ENCODE measurements at regions not wholly inside any gene's neighbourhood (a gene's known extent, or its start where the extent isn't known, plus 50 kb on each side); places are given as distances from the start of the nearest gene placed in this dataset.
"Not testable (repeated sequence)": the region's sequence is repeated elsewhere in the genome, so short reads cannot be mapped to it uniquely, and the experiment has no call there.

DNA sequence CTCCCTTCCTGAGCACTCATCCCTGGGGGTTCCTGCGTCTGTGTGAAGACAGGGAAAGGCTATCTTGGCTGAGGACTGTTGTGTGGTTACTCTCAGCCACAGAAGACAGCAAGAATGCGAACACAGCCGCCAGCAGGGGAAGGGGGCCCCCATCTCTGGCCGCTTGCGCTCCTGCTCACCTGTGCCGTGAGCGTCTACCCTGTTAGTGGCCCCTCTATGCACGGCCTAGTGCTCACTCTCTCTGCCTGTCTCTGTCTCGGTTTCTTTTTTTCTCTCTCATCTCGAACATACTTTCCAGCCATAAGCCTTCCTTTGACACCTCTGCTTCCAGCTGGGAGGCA lies 206.7 kb upstream of the APCDD1 start:
- no peak for DNase-seq (ENCODE audit: low spot score)

DNA sequence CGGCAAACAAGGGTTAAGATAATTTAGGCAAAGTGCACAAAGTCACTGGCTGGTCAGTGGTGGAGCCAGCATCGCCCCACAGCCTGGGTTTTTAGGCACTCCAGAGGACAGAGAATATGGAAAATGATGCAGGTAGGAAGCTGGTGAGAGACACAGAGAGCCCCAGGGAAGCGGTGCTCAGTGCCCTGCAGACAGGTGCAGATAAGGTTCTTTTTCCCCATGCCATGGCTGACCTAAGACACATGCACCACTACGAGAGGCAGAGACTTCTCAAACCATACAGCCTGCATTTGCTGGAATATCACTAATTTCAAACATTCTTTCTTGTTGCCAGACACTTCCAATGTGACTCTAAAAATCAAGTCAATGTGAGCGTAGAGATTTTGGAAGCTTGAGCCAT lies 205.7 kb upstream of the APCDD1 start:
- DNase-seq (ENCODE audit: low spot score), result no peak

DNA sequence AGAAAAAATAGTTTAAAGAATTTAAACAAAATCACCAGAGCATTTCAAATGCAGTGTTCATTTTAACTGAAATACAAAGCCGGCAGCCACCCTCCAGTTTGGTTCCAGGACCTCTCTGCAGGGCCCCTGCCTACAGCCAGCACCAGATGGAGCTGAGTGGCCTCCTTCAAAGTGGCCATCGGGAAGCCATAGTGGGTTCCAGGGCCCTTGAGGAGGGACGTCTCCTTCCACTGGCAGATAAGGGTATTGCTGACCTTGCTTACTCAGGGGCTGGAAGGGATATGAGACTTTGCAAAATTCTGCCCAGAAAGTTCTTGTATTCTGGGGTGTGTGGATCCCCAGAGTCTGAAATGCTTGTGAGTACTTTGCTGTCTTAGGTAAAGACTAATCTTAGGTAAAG lies 205.2 kb upstream of the APCDD1 start:
- no peak for DNase-seq (ENCODE audit: low spot score)

DNA sequence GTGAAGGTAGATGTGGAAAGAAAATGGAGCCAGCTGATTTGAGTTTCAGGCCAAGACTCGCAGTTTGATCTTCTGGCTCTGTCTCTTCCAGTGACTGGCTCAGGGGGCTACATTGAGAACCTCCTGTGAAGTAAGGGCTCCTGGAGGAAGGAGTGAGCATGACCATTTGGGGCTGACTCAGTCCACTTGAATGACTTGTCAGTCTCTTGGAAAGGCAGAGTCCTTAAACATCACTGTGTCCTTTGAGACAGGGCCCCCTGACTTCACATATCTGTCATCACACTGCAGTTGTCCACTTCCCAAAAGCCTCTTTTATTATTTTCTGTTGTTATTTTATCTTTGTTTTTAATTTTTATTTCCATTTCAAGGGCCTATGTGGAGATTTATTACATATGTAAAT lies 204.6 kb upstream of the APCDD1 start:
- no peak for DNase-seq (ENCODE audit: low spot score)

DNA sequence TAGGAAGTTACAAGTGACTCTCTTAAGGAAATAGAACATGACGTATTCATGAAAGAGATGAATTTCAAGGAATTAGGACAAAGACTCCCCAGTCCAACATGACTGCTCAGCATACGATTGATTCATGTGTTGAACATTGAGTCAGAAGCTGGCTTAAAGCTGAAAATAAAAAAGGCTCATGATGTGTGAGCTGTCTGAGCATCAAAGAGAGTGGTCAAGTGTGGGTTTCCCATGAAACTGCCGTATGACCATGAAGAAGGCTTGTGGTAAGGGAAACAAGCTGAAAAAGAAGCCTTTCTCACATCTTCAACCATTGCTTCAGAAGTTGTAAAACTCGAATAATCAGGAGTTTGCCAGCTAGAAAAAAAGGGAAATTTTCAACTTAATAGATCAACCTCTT lies 201.9 kb upstream of the APCDD1 start:
- no peak for DNase-seq (ENCODE audit: low spot score)

DNA sequence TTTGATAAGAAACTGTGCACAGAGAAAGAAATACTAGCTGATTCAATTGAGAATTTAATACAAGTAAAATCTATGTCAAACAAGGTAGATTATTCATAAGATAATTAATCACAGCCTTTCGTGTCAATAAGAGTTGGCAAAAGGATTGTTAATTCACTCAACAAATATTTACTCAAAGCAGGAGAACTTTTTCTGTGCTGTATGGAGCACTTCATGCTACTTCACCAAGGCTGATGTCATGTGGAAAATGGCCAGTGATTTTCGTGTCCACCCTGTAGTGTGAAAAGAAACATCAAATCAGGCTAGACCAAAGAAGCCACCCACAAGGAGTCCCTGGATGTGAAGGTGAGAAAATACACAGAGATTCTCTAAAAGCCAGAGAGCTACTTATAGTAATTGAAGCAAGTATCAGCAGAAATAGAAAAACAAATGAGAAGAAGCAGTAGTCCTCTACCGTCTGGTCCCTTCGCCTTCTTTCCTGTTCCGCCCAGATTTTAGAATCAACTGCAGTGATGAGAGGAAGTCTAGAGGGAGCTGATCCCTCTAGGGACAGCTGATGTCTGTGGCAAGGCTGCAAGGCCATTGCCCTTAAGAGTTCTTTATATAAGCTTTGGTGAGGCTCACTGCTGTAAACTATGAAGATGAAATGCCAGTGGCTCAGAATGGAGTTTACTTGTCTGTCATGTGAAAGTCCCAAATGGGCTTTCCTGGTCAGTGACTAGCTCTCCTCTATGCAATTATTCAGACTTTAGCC lies 201.3 kb upstream of the APCDD1 start:
- DNase-seq (ENCODE audit: low spot score), result no peak

DNA sequence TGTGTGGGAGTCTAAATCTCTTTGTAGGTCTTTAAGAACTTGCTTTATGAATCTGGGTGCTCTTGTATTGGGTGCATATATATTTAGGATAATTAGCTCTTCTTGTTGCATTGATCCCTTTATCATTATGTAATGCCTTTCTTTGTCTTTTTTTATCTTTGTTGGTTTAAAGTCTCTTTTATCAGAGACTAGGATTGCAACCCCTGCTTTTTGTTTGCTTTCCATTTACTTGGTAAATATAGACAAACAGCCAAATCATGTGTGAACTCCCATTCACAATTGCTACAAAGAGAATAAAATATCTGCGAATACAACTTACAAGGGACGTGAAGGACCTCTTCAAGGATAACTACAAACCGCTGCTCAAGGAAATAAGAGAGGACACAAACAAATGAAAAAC lies 198.2 kb upstream of the APCDD1 start:
- DNase-seq (ENCODE audit: low spot score), result not testable (repeated sequence)

DNA sequence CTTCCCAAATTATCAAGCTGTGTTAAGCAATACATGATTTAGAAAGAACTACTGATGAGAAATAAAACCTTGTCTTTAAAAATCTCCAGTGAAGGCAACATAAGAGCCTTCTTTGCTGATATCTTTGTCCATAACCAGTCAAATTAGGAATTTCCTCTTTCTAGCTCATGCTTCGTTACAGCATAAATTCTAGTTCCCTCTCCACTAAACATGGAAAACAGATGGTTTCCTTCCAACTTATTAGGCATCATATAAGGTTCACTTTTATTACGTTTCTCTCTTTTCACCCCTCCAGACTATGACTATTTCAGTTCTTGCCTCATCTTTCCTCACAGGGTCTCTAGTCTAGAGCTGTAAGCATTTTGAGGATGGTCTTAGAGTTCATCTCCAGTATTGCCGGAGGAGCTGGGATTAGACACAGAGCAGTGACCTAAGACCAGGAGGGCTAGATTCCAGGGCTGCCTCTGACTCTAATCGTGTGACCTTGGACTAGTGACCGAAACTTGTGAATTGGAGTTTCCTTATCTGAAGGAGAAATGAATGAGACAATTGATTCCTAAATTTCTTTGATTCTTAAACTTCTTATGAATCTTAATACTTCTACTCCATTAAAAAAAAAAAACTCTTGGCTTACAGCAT lies 195.5 kb upstream of the APCDD1 start:
- no peak for DNase-seq (ENCODE audit: low spot score)

DNA sequence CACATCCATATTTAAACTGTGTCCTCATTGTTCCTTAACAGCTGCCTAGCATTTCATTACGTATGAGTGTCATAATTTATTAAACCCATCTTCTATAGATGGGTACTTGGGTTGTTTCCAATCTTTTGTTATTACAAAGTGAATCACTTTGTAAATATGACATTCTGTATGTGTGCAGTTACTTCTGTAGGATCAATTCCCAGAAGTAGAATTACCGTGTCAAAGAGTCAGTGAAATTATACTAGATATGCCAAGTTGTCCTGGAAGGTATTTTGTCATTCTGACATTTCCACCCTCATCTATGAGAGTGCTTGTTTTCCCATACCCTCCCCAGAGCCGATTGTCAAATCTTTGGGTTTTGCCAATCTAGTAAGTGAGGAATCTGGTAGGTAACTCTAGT lies 194.5 kb upstream of the APCDD1 start:
- DNase-seq (ENCODE audit: low spot score), result no peak

DNA sequence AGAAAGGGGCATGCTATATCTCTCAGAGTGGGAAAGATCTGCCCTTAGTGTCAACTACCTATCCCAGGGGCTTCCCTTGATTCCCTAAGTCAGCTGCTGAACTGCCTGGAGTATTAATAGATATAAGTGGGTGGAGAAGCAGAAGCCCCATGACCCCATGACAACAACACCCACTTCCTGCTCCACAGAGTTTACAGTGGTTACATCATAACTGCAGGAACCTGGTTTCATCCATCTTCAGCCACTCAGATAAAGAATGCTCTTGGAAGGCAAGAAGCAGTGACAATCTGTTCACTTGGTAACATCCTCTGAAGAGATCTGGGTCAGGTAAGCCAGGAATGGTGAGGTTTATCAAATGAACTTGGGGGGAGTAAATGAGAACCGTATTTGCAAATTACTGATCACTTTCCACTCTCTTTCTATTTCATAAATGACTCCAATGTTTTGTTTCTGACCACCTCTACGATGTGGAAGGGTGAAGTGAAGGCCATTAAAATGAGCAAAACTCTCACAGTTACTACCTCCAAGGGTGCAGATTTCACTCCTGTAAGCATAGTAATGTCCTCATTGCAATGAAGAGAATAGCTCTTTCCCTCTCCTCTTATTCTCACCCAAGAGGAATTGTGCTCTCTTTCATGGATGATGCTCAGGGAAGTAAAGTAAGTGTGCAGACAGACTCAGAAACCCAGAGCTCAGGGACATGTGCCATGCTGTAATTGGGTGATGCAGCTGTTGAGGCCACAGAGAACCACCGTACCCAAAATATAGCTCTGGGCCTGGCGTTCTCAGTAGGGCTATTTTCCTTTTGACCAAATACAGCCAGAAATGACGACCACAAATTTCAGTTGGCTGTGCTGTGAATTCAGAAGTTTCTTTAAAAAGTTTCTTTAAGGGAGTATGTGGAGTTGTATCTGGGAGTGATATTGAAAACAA lies 192.8 kb upstream of the APCDD1 start:
- no peak for DNase-seq (ENCODE audit: low spot score)

DNA sequence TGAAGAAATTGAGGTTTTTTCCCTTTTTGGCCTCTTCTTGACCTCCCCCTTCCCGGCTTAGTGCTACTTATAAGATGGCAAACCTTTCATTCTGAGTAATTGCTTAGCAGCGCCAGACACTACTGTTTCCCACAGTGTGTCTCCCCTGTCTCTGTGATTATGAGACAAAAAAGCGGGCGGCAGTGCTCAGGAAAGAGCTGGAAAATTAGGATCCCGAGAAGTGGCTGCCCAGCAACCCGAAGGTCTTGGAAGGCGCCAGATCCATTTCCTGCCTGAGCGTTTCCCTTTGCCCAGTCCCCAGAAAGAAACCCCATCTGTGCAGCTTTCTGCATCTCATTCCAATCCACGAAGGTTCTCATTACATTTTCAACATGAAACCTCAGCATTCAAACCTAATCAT lies 191.9 kb upstream of the APCDD1 start:
- no peak for DNase-seq (ENCODE audit: low spot score)

DNA sequence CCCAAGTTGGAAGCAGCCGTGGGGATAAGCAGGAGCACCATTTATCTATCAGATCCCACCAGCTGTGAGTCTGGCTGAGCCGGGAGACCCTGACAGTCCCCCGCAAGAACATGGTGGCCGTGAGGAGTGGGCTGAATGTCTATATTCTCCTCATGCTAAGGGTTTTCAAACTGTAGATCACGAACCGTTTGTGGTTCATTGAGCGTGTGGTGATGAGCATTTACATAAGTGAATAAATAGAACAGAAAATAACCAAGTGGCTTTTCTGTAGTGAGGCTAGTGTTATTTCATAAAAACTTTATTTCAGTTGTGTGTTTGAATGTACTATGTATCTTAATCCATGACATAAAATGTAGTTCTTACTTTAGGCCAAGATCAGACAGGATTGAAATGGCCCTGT lies 190.2 kb upstream of the APCDD1 start:
- DNase-seq (ENCODE audit: low spot score), result no peak

DNA sequence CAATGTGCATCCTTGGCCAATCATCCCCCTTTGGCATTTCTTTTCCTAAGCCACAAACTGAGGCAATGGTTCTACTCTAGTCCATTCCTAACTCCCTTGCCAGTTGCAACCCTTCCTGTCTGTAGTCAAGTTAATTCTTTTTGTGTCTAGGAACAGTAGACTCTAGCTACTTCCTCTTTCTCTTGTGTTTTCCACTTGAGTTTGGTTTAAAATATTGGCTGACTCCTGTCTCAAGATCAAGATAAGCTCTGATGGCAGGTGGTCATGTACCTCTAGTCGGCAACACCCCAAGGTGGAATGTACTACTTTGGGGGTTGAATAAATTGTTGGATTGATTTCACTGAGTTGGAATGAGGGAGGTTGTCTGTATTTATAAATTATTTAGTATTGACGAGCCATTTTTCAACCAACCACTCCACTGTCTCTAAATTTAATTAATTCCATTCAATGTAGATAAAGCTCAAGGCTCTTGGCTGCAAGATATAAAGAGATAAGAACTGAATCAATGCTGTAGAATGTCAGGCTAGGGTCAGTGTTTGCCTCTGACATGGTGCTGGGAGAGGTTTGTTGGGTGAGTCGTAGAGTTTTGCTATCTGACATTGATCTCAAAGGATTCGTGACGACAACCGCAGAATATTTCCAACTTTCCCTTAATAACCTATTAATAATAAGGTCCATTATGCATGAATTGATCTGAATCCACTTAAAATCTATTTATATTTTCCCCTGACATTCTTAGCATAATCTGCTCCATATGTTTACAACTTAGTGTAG lies 188.7 kb upstream of the APCDD1 start:
- no peak for DNase-seq (ENCODE audit: low spot score)

DNA sequence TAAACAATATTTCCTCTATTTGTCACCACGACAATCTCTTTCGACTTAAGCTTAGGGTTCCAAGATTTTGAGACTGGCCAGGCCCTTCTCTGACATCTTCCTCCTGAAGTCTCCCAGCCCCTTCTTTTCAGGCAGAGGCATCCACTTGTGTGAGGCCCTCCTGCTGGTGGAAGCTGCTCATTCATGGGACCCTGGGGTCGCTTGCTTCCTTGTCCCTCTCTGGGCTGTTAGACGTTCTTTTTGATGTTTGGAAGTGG lies 188.2 kb upstream of the APCDD1 start:
- DNase-seq (ENCODE audit: low spot score), result no peak

DNA sequence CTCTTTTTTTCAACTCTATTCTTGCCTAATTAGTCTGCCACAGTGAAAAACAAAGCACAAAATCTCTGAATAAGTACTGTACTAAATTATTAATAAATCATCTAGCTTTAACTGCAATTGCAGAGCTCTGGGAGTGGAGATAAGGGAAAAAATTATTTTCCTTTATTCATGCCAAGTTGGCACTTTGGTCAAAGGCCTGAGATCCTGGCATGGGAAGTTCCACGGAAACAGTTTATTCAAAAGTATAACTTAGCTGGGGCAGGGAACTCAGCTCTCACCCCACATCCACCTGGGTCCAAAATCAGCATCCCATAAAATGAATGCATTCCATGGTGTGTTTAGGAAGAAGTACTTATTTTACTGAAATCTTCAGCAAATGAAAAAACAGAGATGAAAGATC lies 185.2 kb upstream of the APCDD1 start:
- DNase-seq (ENCODE audit: low spot score), result no peak

DNA sequence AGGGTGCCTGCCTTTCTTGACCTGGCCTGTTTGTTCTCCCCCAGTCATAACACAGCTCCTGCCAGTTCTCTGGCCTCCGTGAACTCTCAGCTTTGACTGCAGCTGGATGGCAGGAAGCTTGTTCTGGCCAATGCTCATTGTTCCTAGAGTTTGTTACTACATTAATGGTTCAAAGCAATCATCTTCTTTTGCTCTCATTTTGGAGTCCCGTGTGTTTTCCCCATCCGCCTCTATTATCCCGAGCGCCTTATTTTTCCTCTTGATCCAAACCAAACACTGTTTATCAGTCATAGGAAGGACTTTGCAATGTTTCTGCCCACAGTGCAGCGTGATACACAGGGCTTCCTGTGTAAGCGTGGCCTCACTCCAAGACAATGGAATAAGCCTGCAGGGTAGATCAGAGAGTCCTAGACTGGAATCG lies 184.3 kb upstream of the APCDD1 start:
- no peak for DNase-seq (ENCODE audit: low spot score)

DNA sequence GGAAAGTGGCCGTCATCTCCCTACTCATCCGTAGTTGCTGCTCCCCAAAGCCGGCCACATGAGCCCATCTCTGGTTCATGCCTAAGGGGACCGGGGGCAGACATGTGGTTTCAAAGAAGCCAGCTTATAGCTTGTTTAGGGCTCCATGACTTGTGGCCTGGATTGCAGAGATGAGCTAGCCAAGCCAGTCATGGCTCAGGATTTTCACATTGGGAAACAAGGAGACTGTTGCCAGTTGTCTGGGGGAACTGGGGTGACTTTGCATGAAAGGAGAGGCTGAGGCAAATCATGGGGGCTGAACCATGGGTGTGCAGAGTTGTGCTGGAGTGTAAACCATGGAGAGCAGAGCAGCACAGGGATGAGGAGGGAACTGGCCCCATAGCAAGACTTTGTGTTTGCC lies 183.0 kb upstream of the APCDD1 start:
- no peak for DNase-seq (ENCODE audit: low spot score)

DNA sequence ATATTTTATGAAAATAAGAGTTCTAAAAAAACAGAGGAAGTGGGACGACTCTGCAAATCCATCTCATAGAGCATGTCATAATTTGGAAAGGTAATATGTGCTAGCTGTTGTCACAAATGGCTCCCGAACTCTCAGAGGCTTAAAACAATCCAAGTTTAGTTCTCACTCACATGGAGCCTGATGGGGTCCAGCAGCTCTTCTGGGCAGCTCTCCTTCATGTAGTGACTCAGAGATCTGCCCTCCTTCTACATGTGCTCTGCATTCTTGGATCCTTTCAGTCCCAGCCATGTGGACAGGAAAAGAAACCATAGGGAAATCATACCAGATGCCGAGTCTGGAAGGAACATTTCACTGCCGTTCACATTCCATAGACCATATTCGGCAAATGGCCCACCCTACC lies 180.1 kb upstream of the APCDD1 start:
- no peak for DNase-seq (ENCODE audit: low spot score)

DNA sequence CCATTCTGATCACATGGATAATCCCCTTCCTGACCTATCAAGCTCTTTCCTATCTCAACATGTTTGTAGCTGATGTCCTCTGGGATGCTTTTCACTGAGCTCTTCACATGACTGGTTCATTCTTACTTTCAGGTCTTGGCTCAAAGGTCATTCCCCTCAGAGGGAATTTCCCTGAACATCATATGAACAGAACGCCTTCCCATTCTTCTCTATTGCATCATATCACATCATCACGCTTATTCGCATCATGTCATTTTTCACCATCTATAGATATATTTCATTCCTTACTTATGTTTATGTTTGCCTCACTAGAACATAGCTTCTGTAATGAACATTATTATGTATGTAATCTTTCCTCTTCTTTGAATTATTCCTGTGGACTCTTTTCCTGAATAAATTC lies 178.9 kb upstream of the APCDD1 start:
- DNase-seq (ENCODE audit: low spot score), result no peak

DNA sequence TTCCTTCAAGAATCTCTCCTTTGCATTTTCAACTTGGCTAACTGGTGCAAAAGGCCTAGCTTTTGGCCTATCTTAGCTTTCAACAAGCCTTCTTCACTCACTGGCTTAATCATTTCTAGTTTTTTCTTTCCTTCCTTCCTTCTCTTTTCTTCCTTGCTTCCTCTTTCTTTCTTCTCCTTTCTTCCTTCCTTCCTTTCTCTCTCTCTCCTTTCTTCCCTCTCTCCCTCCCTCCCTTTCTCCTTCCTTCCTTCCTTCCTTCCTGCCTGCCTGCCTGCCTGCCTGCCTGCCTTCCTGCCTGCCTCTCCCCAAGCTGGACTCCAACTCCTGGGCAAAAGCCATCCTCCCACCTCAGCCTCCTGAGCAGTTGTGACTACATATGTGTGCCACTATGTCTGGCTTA lies 176.2 kb upstream of the APCDD1 start:
- DNase-seq (ENCODE audit: low spot score), result no peak

DNA sequence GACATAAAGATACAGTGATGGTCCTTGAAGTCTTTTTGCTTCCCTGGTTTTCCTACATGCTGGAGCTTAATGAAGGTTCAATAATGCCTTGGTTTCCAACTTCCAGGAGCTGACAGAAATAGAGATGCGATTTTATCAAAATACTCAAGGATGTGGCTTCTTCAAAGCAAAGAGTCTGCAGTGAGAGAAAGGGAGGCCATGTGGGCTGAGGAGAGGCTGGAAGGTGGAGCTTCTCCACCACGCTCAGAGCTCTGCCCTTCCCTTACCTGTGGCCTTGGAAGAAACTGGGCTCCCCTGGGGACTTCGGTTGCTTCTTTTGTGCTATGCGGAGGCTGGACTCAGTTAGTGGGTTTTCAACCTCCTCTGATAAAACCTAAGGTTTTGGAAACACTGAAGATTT lies 175.0 kb upstream of the APCDD1 start:
- DNase-seq (ENCODE audit: low spot score), result no peak

DNA sequence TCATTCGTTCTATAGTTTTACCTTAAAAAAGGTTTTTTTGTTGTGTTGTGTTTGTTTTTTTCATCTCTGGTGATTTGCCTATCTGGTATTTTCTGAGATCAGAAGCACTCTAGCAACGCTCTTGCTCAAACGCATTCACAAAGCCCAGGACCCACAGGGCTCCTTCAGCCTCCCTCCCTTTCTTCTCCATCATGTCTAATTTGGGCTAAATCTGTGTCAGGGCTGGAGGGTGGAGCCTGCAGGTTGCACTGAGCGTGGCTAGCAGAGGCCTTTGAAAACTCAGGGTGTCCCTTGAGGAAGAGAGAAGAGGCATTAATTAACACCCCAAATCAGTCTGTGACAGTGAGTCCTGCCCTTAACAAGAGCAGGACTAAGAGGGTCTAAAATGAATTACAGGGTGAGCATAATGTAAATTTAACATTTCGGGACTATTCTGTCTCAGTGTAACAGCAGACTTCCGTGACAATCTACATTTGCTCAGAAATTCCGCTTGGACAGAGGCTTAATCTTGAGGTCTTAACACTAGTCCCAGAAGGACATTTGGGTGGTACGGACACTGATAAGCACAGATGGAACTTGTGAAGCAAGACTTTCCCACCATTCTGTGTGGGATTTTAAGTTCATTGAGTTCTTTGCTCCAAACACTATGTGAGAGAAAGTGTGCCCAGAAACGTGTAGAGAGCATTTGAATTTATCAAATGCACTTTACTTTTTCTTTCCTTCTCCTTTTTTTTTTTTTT lies 174.4 kb upstream of the APCDD1 start:
- DNase-seq (ENCODE audit: low spot score), result no peak
